ENCODE measurements at regions not wholly inside any gene's neighbourhood (a gene's known extent, or its start where the extent isn't known, plus 50 kb on each side); places are given as distances from the start of the nearest gene placed in this dataset.

GRCh38 chr15:45921376-45921775 is 286.5 kb downstream of the SQOR start:
- peaks cover 6% of the 10 kb centered on the region for H3K27me3 Mint-ChIP-seq (ENCODE audit: unreplicated experiment)
- no peak for DNase-seq (ENCODE audit: low spot score)
- H3K27ac Mint-ChIP-seq (ENCODE audit: unreplicated experiment), result no peak overlapping the region
- peaks cover 16% of the 10 kb centered on the region for H3K4me1 Mint-ChIP-seq (ENCODE audit: unreplicated experiment)
- peaks cover 17% of the 10 kb centered on the region for H3K9me3 Mint-ChIP-seq (ENCODE audit: unreplicated experiment)
- H3K4me3 Mint-ChIP-seq (ENCODE audit: unreplicated experiment), result no peak overlapping the region
- no peak for TF ChIP-seq CTCF (IDR thresholded peaks at IDR 0.05; ENCODE audit: unreplicated experiment)
- no peaks in the 10 kb centered on the region for H3K36me3 Mint-ChIP-seq (ENCODE audit: low read depth, unreplicated experiment)

GRCh38 chr15:45921978-45922377 is 287.1 kb downstream of the SQOR start:
- no peaks in the 10 kb centered on the region for H3K36me3 Mint-ChIP-seq (ENCODE audit: low read depth, unreplicated experiment)
- H3K4me3 Mint-ChIP-seq (ENCODE audit: unreplicated experiment), result no peak overlapping the region
- no peak for TF ChIP-seq CTCF (IDR thresholded peaks at IDR 0.05; ENCODE audit: unreplicated experiment)
- DNase-seq (ENCODE audit: low spot score), result no peak
- peaks cover 18% of the 10 kb centered on the region for H3K9me3 Mint-ChIP-seq (ENCODE audit: unreplicated experiment)
- H3K27ac Mint-ChIP-seq (ENCODE audit: unreplicated experiment), result no peak overlapping the region
- H3K4me1 Mint-ChIP-seq (ENCODE audit: unreplicated experiment), result peaks cover 16% of the 10 kb centered on the region
- peaks cover 6% of the 10 kb centered on the region for H3K27me3 Mint-ChIP-seq (ENCODE audit: unreplicated experiment)

- Mint-ChIP-seq H3K27me3 (ENCODE audit: unreplicated experiment) (peaks cover 3% of the 10 kb centered on the region), H3K36me3 (ENCODE audit: low read depth, unreplicated experiment) (peaks cover 5% of the 10 kb centered on the region), H3K4me1 (ENCODE audit: unreplicated experiment) (no peaks in the 10 kb centered on the region), H3K4me3 (ENCODE audit: unreplicated experiment) (no peak overlapping the region), H3K27ac (ENCODE audit: unreplicated experiment) (no peak overlapping the region), H3K9me3 (ENCODE audit: unreplicated experiment) (peaks cover 20% of the 10 kb centered on the region)
- TF ChIP-seq CTCF (IDR thresholded peaks at IDR 0.05; ENCODE audit: unreplicated experiment), result no peak
- DNase-seq (ENCODE audit: low spot score), result no peak
Measured at GRCh38 chr15:45941367-45941766, 306.5 kb downstream of the SQOR start.

GRCh38 chr15:45943240-45943639 is 308.4 kb downstream of the SQOR start:
- TF ChIP-seq CTCF (IDR thresholded peaks at IDR 0.05; ENCODE audit: unreplicated experiment), result no peak
- no peak for DNase-seq (ENCODE audit: low spot score)
- Mint-ChIP-seq H3K27me3 (ENCODE audit: unreplicated experiment) (no peaks in the 10 kb centered on the region), H3K4me1 (ENCODE audit: unreplicated experiment) (no peaks in the 10 kb centered on the region), H3K27ac (ENCODE audit: unreplicated experiment) (no peak overlapping the region), H3K36me3 (ENCODE audit: low read depth, unreplicated experiment) (peaks cover 5% of the 10 kb centered on the region), H3K4me3 (ENCODE audit: unreplicated experiment) (no peak overlapping the region), H3K9me3 (ENCODE audit: unreplicated experiment) (peaks cover 12% of the 10 kb centered on the region)

GRCh38 chr15:45946111-45946510 is 311.3 kb downstream of the SQOR start:
- Mint-ChIP-seq H3K27me3 (ENCODE audit: unreplicated experiment) (no peaks in the 10 kb centered on the region), H3K4me3 (ENCODE audit: unreplicated experiment) (no peak overlapping the region), H3K4me1 (ENCODE audit: unreplicated experiment) (no peaks in the 10 kb centered on the region)

More at GRCh38 chr15:45946111-45946510, 311.3 kb downstream of the SQOR start:
- peaks cover 15% of the 10 kb centered on the region for H3K9me3 Mint-ChIP-seq (ENCODE audit: unreplicated experiment)
- no peak for DNase-seq (ENCODE audit: low spot score)
- no peak overlapping the region for H3K27ac Mint-ChIP-seq (ENCODE audit: unreplicated experiment)
- no peak for TF ChIP-seq CTCF (IDR thresholded peaks at IDR 0.05; ENCODE audit: unreplicated experiment)
- H3K36me3 Mint-ChIP-seq (ENCODE audit: low read depth, unreplicated experiment), result peaks cover 5% of the 10 kb centered on the region

Data from endothelial cell (in vitro differentiated cells).